ENCODE measurements at regions not wholly inside any gene's neighbourhood (a gene's known extent, or its start where the extent isn't known, plus 50 kb on each side); places are given as distances from the start of the nearest gene placed in this dataset.

DNA sequence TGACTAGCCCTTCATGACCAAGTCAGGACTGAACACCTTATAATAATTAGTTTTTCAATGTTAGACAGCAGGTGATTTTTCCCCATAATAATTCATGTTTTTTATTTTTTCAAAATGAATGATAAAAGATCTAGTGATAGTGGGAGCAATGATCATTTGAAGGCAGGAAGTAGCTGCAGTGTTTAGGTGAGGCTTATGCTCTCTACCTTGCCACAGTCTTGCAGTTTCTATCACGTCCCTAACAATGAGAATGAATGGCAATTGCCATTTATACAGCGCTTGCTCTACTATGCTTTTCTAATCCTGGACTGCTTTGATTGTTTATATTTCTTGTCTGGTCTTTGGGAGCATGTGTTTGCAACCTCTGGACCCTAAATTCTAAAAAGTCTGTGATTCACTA is 367.8 kb upstream of the RIOK2 start:
- H3K27ac ChIP-seq (ENCODE audit: extremely low read depth, low read depth, low read length) = no peak overlapping the region
- no peaks in the 10 kb centered on the region for H3K4me1 ChIP-seq (ENCODE audit: control insufficient read depth, insufficient read depth, low read length)
- TF ChIP-seq YY2 (tag by site-specific recombination; IDR thresholded peaks at IDR 0.05) (no peak), ZNF239 (tag by site-specific recombination; IDR thresholded peaks at IDR 0.05) (no peak), ZNF266 (tag by site-specific recombination; IDR thresholded peaks at IDR 0.05; ENCODE audit: low read depth) (no peak), ZNF292 (tag by site-specific recombination; IDR thresholded peaks at IDR 0.05; ENCODE audit: borderline replicate concordance, low read depth) (no peak), ZNF433 (tag by site-specific recombination; IDR thresholded peaks at IDR 0.05; ENCODE audit: low read depth) (no peak), ZNF677 (tag by site-specific recombination; IDR thresholded peaks at IDR 0.05) (no peak), ZNF221 (tag by site-specific recombination; IDR thresholded peaks at IDR 0.05; ENCODE audit: borderline replicate concordance) (no peak), ZNF585B (tag by site-specific recombination; IDR thresholded peaks at IDR 0.05) (no peak), BCL11A (tag by site-specific recombination; IDR thresholded peaks at IDR 0.05; ENCODE audit: low read depth) (no peak), ZNF600 (tag by site-specific recombination; IDR thresholded peaks at IDR 0.05) (no peak), HOXC10 (CRISPR knock-in tag; IDR thresholded peaks at IDR 0.05) (no peak), ZNF558 (tag by site-specific recombination; IDR thresholded peaks at IDR 0.05) (no peak)
- TF ChIP-seq, protein P1, sequence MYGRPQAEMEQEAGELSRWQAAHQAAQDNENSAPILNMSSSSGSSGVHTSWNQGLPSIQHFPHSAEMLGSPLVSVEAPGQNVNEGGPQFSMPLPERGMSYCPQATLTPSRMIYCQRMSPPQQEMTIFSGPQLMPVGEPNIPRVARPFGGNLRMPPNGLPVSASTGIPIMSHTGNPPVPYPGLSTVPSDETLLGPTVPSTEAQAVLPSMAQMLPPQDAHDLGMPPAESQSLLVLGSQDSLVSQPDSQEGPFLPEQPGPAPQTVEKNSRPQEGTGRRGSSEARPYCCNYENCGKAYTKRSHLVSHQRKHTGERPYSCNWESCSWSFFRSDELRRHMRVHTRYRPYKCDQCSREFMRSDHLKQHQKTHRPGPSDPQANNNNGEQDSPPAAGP (tag by site-specific recombination; IDR thresholded peaks at IDR 0.05) = no peak
- TF ChIP-seq, protein P2, sequence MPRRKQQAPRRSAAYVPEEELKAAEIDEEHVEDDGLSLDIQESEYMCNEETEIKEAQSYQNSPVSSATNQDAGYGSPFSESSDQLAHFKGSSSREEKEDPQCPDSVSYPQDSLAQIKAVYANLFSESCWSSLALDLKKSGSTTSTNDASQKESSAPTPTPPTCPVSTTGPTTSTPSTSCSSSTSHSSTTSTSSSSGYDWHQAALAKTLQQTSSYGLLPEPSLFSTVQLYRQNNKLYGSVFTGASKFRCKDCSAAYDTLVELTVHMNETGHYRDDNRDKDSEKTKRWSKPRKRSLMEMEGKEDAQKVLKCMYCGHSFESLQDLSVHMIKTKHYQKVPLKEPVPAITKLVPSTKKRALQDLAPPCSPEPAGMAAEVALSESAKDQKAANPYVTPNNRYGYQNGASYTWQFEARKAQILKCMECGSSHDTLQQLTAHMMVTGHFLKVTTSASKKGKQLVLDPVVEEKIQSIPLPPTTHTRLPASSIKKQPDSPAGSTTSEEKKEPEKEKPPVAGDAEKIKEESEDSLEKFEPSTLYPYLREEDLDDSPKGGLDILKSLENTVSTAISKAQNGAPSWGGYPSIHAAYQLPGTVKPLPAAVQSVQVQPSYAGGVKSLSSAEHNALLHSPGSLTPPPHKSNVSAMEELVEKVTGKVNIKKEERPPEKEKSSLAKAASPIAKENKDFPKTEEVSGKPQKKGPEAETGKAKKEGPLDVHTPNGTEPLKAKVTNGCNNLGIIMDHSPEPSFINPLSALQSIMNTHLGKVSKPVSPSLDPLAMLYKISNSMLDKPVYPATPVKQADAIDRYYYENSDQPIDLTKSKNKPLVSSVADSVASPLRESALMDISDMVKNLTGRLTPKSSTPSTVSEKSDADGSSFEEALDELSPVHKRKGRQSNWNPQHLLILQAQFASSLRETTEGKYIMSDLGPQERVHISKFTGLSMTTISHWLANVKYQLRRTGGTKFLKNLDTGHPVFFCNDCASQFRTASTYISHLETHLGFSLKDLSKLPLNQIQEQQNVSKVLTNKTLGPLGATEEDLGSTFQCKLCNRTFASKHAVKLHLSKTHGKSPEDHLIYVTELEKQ (tag by site-specific recombination; IDR thresholded peaks at IDR 0.05; ENCODE audit: borderline replicate concordance) = no peak
- TF ChIP-seq, protein P3, sequence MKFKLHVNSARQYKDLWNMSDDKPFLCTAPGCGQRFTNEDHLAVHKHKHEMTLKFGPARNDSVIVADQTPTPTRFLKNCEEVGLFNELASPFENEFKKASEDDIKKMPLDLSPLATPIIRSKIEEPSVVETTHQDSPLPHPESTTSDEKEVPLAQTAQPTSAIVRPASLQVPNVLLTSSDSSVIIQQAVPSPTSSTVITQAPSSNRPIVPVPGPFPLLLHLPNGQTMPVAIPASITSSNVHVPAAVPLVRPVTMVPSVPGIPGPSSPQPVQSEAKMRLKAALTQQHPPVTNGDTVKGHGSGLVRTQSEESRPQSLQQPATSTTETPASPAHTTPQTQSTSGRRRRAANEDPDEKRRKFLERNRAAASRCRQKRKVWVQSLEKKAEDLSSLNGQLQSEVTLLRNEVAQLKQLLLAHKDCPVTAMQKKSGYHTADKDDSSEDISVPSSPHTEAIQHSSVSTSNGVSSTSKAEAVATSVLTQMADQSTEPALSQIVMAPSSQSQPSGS (tag by site-specific recombination; IDR thresholded peaks at IDR 0.05; ENCODE audit: low read depth) = no peak
- ChIA-PET POLR2A (no interaction called here), CTCF (interaction anchor here (0.6 kb wide), 2 partner anchors 13 to 1218 kb away, joined by 3 to 4 read pairs; no protein-coding TSS in a partner anchor)
- no peak overlapping the region for H3K4me3 ChIP-seq (ENCODE audit: low read depth, low read length)
- no peaks in the 10 kb centered on the region for H3K9me3 ChIP-seq (ENCODE audit: control insufficient read depth, insufficient read depth, low read depth, low read length)
- no peaks in the 10 kb centered on the region for H3K36me3 ChIP-seq (ENCODE audit: control insufficient read depth in 2 of 2, insufficient read depth in 1 of 2, low read length in 2 of 2)

DNA sequence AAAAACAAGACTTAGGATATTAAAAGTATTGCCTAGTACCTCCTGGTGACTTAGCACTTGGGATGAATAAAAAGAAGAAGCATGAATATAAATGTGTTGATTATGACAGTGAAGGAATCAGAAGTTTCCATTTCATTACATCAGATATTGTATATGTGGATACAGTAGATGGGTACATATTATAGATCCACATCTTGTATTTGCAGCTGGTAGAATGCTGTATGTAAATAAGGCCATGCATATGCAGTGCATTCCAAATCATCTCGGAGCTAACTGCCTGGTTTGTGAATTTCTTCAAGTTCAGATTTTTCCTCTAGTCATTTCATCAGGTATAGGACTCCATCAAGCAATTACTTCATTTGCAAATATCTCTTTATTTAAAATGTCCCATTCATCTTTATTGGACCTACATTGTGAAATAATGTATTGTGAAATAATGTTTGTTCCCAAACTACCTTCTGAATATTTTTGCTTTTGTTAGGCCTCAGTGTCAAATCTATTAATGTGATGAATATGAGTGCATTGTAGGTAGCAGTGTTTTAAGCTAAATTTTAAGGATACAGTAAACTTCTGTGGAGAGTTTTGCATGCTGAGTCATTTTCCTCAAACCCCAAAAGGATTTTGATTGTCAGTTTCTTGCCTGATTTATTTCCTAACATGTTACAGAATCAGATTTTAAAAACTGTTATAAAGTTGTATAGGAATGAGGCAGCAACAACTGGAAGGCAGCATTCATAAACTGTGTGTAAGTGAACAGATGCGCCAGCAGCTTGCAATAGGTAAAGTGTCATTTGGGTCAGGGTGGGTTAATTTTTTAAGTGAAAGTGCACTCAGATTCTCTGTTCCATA is 370.8 kb upstream of the RIOK2 start:
- Histone ChIP-seq H3K9me3 (ENCODE audit: control insufficient read depth, insufficient read depth, low read depth, low read length) (no peaks in the 10 kb centered on the region), H3K4me1 (ENCODE audit: control insufficient read depth, insufficient read depth, low read length) (no peaks in the 10 kb centered on the region), H3K36me3 (ENCODE audit: control insufficient read depth in 2 of 2, insufficient read depth in 1 of 2, low read length in 2 of 2) (no peaks in the 10 kb centered on the region), H3K27ac (ENCODE audit: extremely low read depth, low read depth, low read length) (no peak overlapping the region), H3K4me3 (ENCODE audit: low read depth, low read length) (no peak overlapping the region)
- ChIA-PET POLR2A (no interaction called here), CTCF (interaction anchor here (0.5 kb wide), 1 partner anchor 20 kb away, joined by 3 read pairs; no protein-coding TSS in a partner anchor)
- TF ChIP-seq TCF7L2 (IDR thresholded peaks at IDR 0.05; ENCODE audit: borderline replicate concordance, low read depth, low read length) (no peak), ZNF155 (tag by site-specific recombination; IDR thresholded peaks at IDR 0.05) (no peak), ZNF157 (tag by site-specific recombination; IDR thresholded peaks at IDR 0.05) (no peak), ZNF354C (tag by site-specific recombination; IDR thresholded peaks at IDR 0.05; ENCODE audit: borderline replicate concordance, low read depth) (no peak), ZNF23 (tag by site-specific recombination; IDR thresholded peaks at IDR 0.05; ENCODE audit: borderline replicate concordance) (no peak), ZNF664 (tag by site-specific recombination; IDR thresholded peaks at IDR 0.05) (no peak), ZNF311 (tag by site-specific recombination; IDR thresholded peaks at IDR 0.05; ENCODE audit: borderline replicate concordance) (no peak), ZNF391 (tag by site-specific recombination; IDR thresholded peaks at IDR 0.05; ENCODE audit: borderline replicate concordance, low read depth) (no peak), ZBTB20 (tag by site-specific recombination; IDR thresholded peaks at IDR 0.05) (no peak), ZIC2 (tag by site-specific recombination; IDR thresholded peaks at IDR 0.05) (no peak), ZNF776 (tag by site-specific recombination; IDR thresholded peaks at IDR 0.05; ENCODE audit: borderline replicate concordance) (no peak)
- TF ChIP-seq, protein P4, sequence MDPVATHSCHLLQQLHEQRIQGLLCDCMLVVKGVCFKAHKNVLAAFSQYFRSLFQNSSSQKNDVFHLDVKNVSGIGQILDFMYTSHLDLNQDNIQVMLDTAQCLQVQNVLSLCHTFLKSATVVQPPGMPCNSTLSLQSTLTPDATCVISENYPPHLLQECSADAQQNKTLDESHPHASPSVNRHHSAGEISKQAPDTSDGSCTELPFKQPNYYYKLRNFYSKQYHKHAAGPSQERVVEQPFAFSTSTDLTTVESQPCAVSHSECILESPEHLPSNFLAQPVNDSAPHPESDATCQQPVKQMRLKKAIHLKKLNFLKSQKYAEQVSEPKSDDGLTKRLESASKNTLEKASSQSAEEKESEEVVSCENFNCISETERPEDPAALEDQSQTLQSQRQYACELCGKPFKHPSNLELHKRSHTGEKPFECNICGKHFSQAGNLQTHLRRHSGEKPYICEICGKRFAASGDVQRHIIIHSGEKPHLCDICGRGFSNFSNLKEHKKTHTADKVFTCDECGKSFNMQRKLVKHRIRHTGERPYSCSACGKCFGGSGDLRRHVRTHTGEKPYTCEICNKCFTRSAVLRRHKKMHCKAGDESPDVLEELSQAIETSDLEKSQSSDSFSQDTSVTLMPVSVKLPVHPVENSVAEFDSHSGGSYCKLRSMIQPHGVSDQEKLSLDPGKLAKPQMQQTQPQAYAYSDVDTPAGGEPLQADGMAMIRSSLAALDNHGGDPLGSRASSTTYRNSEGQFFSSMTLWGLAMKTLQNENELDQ (tag by site-specific recombination; IDR thresholded peaks at IDR 0.05; ENCODE audit: low read depth) = no peak
